Neural crest cell (in vitro differentiated cells): ENCODE measurements at regions not wholly inside any gene's neighbourhood (a gene's known extent, or its start where the extent isn't known, plus 50 kb on each side); places are given as distances from the start of the nearest gene placed in this dataset.
A peak's percentile ranks its signal among the peaks of the same experiment; 100 is the strongest.

Experiments
- DNase-seq: peaks from one replicate; pipeline ENCODE4 v3.0.0; 2021; ENCODE audit warnings: low read depth, mixed read lengths, low spot score
- H3K27ac Mint-ChIP-seq: one replicate; pipeline ENCODE4 v1.8.0; 2021; ENCODE audit warnings: mild to moderate bottlenecking, mixed read lengths; ENCODE audit not compliant: unreplicated experiment
- H3K27me3 Mint-ChIP-seq: 2 replicates; pipeline ENCODE4 v1.8.0; 2021; ENCODE audit warnings: low read depth, mild to moderate bottlenecking, mixed read lengths
- H3K36me3 Mint-ChIP-seq: 2 replicates; pipeline ENCODE4 v1.8.0; 2021; ENCODE audit warnings: low read depth, mild to moderate bottlenecking, mixed read lengths
- H3K4me1 Mint-ChIP-seq: 2 replicates; pipeline ENCODE4 v1.8.0; 2021; ENCODE audit warnings: mixed read lengths
- H3K4me3 Mint-ChIP-seq: one replicate; pipeline ENCODE4 v1.8.0; 2021; ENCODE audit warnings: mild to moderate bottlenecking, mixed read lengths
- H3K9me3 Mint-ChIP-seq: 2 replicates; pipeline ENCODE4 v1.8.0; 2021; ENCODE audit warnings: mixed read lengths
- TF ChIP-seq, protein P1 (sequence below): fragments of 200-600 bp; sonication (generic); conservative IDR thresholded peaks from 2 replicates; pipeline ENCODE4 v1.5.0; 2021; ENCODE audit warnings: antibody characterized with exemption, mild to moderate bottlenecking

DNA sequence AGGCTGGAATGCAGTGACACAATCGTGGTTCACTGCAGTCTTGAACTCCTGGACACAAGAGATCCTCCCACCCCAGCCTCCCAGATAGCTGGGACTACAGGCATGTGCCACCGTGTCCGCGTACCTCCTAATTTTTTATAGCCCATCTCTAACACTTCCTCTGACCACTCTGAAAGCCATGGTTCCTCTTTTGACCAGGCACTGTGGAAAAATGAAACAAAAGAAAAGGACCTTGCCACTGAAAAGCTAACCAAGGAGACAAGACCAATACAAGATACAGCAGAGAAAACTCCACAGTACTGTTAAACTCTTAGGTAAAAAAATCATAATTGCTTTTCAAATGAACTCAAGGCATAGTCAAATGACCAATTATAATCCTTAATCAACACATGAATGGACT, 233.3 kb downstream of the NEDD1 start:
- Mint-ChIP-seq H3K9me3 (peaks cover 4% of the 10 kb centered on the region), H3K4me1 (peaks cover 61% of the 10 kb centered on the region), H3K27me3 (no peaks in the 10 kb centered on the region), H3K27ac (peak overlapping the region; percentile 1), H3K4me3 (no peak overlapping the region), H3K36me3 (no peaks in the 10 kb centered on the region)
- no peak for DNase-seq
- TF ChIP-seq, protein P1, sequence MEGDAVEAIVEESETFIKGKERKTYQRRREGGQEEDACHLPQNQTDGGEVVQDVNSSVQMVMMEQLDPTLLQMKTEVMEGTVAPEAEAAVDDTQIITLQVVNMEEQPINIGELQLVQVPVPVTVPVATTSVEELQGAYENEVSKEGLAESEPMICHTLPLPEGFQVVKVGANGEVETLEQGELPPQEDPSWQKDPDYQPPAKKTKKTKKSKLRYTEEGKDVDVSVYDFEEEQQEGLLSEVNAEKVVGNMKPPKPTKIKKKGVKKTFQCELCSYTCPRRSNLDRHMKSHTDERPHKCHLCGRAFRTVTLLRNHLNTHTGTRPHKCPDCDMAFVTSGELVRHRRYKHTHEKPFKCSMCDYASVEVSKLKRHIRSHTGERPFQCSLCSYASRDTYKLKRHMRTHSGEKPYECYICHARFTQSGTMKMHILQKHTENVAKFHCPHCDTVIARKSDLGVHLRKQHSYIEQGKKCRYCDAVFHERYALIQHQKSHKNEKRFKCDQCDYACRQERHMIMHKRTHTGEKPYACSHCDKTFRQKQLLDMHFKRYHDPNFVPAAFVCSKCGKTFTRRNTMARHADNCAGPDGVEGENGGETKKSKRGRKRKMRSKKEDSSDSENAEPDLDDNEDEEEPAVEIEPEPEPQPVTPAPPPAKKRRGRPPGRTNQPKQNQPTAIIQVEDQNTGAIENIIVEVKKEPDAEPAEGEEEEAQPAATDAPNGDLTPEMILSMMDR = no peak

DNA sequence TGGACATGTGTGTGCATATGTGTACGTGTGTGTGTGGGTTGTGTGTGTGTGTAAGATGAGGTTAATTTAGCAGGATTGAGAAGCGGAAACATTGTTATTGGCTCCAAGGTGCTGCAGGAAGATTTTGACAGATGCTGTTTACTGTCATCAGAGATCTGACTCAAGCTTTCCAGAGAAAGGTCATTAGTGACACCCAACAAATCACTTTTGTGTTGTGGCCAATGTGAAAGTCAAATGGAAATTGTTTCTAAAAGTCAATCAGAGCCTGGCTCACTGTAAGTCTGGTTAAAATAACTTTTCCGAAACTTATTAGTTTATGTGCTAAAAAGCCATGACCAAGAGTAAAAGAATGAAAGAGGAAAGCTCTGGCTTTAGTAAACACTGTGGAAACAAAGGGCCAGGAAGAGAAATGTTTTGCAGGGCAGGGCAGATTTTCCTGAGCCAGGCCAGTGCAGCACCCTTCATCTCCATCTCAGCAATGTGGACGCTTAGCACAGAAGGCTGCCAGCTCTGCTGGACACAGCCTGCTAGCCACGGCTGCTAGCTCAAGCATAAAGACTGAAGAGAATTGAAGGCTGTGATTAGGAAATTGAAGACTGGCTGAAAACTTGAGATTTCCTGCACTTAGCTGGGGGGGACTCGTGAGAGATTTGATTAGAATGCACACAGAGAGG, 235.8 kb downstream of the NEDD1 start:
- peak overlapping the region; percentile 0 for H3K4me3 Mint-ChIP-seq
- H3K27ac Mint-ChIP-seq = peak overlapping the region; percentile 93
- peak; percentile 11 for DNase-seq
- peaks cover 59% of the 10 kb centered on the region for H3K4me1 Mint-ChIP-seq
- no peaks in the 10 kb centered on the region for H3K36me3 Mint-ChIP-seq
- H3K9me3 Mint-ChIP-seq = no peaks in the 10 kb centered on the region
- TF ChIP-seq, protein P1 = no peak
- no peaks in the 10 kb centered on the region for H3K27me3 Mint-ChIP-seq

DNA sequence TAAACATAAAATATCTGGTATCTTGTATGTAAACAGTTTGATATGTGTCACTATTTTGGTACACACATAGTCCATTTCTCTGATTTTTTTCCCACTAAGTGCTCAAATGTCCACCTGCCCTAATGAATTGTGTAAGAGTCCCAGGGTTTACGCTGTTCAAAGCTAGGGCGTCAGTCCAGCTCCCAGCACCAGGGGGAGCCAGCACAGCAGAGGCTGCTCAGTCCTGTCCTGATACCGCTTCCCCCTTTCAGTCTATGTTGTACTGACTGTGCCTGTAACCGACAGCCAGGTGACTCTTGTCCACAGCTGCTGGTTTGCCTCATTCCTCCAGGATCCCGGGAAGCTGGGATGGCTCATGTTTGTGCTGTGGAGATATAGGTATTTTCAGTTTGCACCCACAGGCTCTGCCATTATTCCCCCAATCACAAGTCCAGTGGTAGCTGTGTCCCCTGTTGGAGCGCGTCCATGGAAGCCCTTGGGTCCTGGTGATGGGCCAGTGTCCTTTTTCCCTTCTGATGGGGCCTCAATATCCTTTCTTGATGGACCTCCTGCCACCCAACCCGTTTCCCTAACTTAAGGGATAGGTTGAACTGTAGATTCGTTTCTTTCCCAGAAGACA, 242.0 kb downstream of the NEDD1 start:
- Mint-ChIP-seq H3K4me1 (peaks cover 18% of the 10 kb centered on the region), H3K4me3 (no peak overlapping the region), H3K36me3 (no peaks in the 10 kb centered on the region), H3K27me3 (no peaks in the 10 kb centered on the region), H3K27ac (no peak overlapping the region), H3K9me3 (no peaks in the 10 kb centered on the region)
- TF ChIP-seq, protein P1 = peak; percentile 82
- peak; percentile 70 for DNase-seq

DNA sequence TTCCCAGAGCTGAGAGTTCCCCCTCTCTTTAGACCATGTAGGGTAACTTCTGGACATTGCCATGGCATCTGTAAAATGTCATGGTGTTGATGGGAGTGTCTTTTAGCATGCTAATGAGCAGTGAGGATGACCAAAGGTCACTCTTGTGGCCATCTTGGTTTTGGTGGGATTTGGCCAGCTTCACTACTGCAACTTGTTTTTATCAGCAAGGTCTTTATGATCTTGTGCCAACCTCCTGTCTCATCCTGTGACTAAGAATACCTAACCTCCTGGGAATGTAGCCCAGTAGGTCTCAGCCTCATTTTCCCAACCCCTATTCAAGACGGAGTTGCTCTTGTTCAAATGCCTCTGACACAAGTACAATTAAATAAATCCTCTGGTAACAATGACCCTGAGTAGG, 244.4 kb downstream of the NEDD1 start:
- H3K27me3 Mint-ChIP-seq = no peaks in the 10 kb centered on the region
- TF ChIP-seq, protein P1 = no peak

DNA sequence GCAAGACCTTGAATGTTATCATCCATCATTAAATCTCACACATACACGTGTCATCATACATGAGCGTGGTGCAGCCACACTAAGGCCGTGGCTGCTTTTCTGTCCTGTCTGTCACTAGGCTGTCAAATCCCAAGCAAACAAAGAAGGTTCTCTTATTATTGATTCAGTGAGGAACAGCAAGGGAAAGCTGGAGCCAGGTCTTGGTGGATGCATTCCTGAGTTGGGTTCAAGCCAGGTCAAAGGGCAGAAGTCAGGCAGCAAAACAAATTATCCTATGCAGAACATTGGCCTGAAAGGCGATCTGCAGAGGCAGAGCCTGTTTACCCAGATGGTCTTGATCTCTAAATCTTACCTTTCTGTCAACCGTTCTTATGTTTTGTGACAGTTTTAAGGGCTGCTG, 252.3 kb downstream of the NEDD1 start:
- Mint-ChIP-seq H3K9me3 (peaks cover 8% of the 10 kb centered on the region), H3K4me1 (peaks cover 24% of the 10 kb centered on the region), H3K4me3 (no peak overlapping the region), H3K36me3 (no peaks in the 10 kb centered on the region), H3K27me3 (no peaks in the 10 kb centered on the region), H3K27ac (peak overlapping the region; percentile 53)
- no peak for DNase-seq
- TF ChIP-seq, protein P1 = no peak

More for the DNA sequence above, 244.4 kb downstream of the NEDD1 start:
- H3K9me3 Mint-ChIP-seq = peaks cover 8% of the 10 kb centered on the region
- H3K4me1 Mint-ChIP-seq = no peaks in the 10 kb centered on the region
- no peak overlapping the region for H3K4me3 Mint-ChIP-seq
- no peaks in the 10 kb centered on the region for H3K36me3 Mint-ChIP-seq
- no peak overlapping the region for H3K27ac Mint-ChIP-seq
- no peak for DNase-seq
